GM12872 (cell line): ENCODE measurements at regions not wholly inside any gene's neighbourhood (a gene's known extent, or its start where the extent isn't known, plus 50 kb on each side); places are given as distances from the start of the nearest gene placed in this dataset.

Source experiments
- CTCF ChIP-seq: IDR thresholded peaks from 3 replicates; pipeline ENCODE4 v1.5.1; 2011; ENCODE audit warnings: low read depth, mild to moderate bottlenecking, low read length, moderate library complexity; ENCODE audit not compliant: insufficient read depth

GRCh38 chr2:212842544-212843185 is 304.1 kb upstream of the ERBB4 start:
- no peak for TF ChIP-seq CTCF

- no peak for TF ChIP-seq CTCF
Measured at GRCh38 chr2:212841460-212841859, 302.9 kb upstream of the ERBB4 start.

- no peak for TF ChIP-seq CTCF
Measured at GRCh38 chr2:212832211-212833195, 293.9 kb upstream of the ERBB4 start.

- no peak for TF ChIP-seq CTCF
Measured at GRCh38 chr2:212831671-212832199, 293.1 kb upstream of the ERBB4 start.

GRCh38 chr2:212816267-212816666 is 277.7 kb upstream of the ERBB4 start:
- no peak for TF ChIP-seq CTCF

GRCh38 chr2:212815453-212815852 is 276.9 kb upstream of the ERBB4 start:
- no peak for TF ChIP-seq CTCF

- no peak for TF ChIP-seq CTCF
Measured at GRCh38 chr2:212814941-212815340, 276.3 kb upstream of the ERBB4 start.
